PC-3 (cell line): ENCODE measurements at regions not wholly inside any gene's neighbourhood (a gene's known extent, or its start where the extent isn't known, plus 50 kb on each side); places are given as distances from the start of the nearest gene placed in this dataset.

Source experiments
- ATAC-seq: fragments of 200-7000 bp; cut with Tn5 transposase; 2 replicates; pipeline ENCODE4 v1.9.1; 2020; ENCODE audit warnings: mild to moderate bottlenecking, moderate library complexity
- BruUV-seq: library from RNA; stranded (reverse); fragments of 400-500 nt; replicated peaks from 2 replicates; lab custom pipeline; 2021; lab: Mats Ljungman, UMichigan
- CTCF ChIA-PET: fragments of 300-600 bp; sonication (Branson Sonifier 250); formaldehyde crosslinking; loops from one replicate; lab custom pipeline; 2022; ENCODE audit warnings: antibody characterized with exemption; lab: Charles Lee
- POLR2A ChIA-PET: fragments of 300-600 bp; sonication (Branson Sonifier 250); formaldehyde crosslinking; loops from one replicate; lab custom pipeline; 2022; ENCODE audit warnings: antibody characterized with exemption; ENCODE audit not compliant: unreplicated experiment; lab: Charles Lee
- DNase-seq: peaks from one replicate; pipeline ENCODE4 v3.0.0-alpha.2; 2015
- H2AFZ ChIP-seq: fragments of 300-600 bp; sonication (generic); 2 replicates; pipeline ENCODE4 v1.6.0; 2016; ENCODE audit warnings: antibody characterized with exemption, low read length
- H3F3A ChIP-seq: fragments of 300-600 bp; sonication (generic); one replicate; pipeline ENCODE4 v1.6.0; 2017; ENCODE audit warnings: antibody characterized with exemption, low read length, control low read depth, mild to moderate bottlenecking; ENCODE audit not compliant: unreplicated experiment
- H3K27ac ChIP-seq: fragments of 300-600 bp; sonication (generic); 2 replicates; pipeline ENCODE4 v1.5.1; 2016; ENCODE audit warnings: mild to moderate bottlenecking, low read length
- H3K27me3 ChIP-seq: fragments of 300-600 bp; sonication (generic); 2 replicates; pipeline ENCODE4 v1.6.1; 2016; ENCODE audit warnings: low read length, mixed read lengths
- H3K36me3 ChIP-seq: fragments of 300-600 bp; sonication (generic); 2 replicates; pipeline ENCODE4 v1.6.1; 2016; ENCODE audit warnings: low read depth, mixed run types, low read length, mixed read lengths
- H3K4me1 ChIP-seq: fragments of 300-600 bp; sonication (generic); 2 replicates; pipeline ENCODE4 v1.5.1; 2016; ENCODE audit warnings: low read length; ENCODE audit not compliant: insufficient read depth
- H3K4me2 ChIP-seq: fragments of 300-600 bp; sonication (generic); 2 replicates; pipeline ENCODE4 v1.6.0; 2016; ENCODE audit warnings: low read length
- H3K4me3 ChIP-seq: fragments of 300-600 bp; sonication (generic); 2 replicates; pipeline ENCODE4 v1.5.1; 2016; ENCODE audit warnings: mild to moderate bottlenecking, low read length, mixed read lengths
- H3K79me2 ChIP-seq: fragments of 300-600 bp; sonication (generic); 2 replicates; pipeline ENCODE4 v1.6.1; 2017; ENCODE audit warnings: low read length, mixed read lengths
- H3K9ac ChIP-seq: fragments of 300-600 bp; sonication (generic); 2 replicates; pipeline ENCODE4 v1.6.0; 2016; ENCODE audit warnings: mild to moderate bottlenecking, low read length
- H3K9me2 ChIP-seq: fragments of 300-600 bp; sonication (generic); replicated peaks from 2 replicates; pipeline ENCODE4 v1.6.1; 2016; ENCODE audit warnings: mixed run types, low read length, mixed read lengths
- H3K9me3 ChIP-seq: fragments of 300-600 bp; sonication (generic); 2 replicates; pipeline ENCODE4 v1.6.1; 2016; ENCODE audit warnings: low read length, mixed read lengths
- H4K20me1 ChIP-seq: fragments of 300-600 bp; sonication (generic); 2 replicates; pipeline ENCODE4 v1.6.1; 2016; ENCODE audit warnings: low read length, mixed read lengths
- CTCF ChIP-seq: fragments of 300-600 bp; sonication (generic); conservative IDR thresholded peaks from 2 replicates; pipeline ENCODE4 v1.5.1; 2017; ENCODE audit warnings: antibody characterized with exemption, low read depth, mild to moderate bottlenecking, low read length
- EZH2 ChIP-seq: fragments of 300-600 bp; sonication (generic); IDR thresholded peaks from one replicate; pipeline ENCODE4 v1.6.1; 2017; ENCODE audit warnings: antibody characterized with exemption, mild to moderate bottlenecking, low read length; ENCODE audit not compliant: unreplicated experiment
- EZH2phosphoT487 ChIP-seq: fragments of 300-600 bp; sonication (generic); IDR thresholded peaks from 2 replicates; pipeline ENCODE4 v1.6.1; 2018; ENCODE audit warnings: mild to moderate bottlenecking, antibody characterized with exemption, low read length, borderline replicate concordance
- intact Hi-C: fragments of 100-400 bp; cut with micrococcal nuclease; formaldehyde crosslinking; loops from 2 replicates; pipeline ENCODE4 v1.9.0; 2023

GRCh38 chr6:170074907-170075306, 216.0 kb downstream of the DLL1 start:
- intact Hi-C loops: no loop called here
- DNase-seq (no peak), ATAC-seq (no peak)
- no peaks in the 10 kb centered on the region for H3K36me3 ChIP-seq
- H2AFZ ChIP-seq: no peak overlapping the region
- no peaks in the 10 kb centered on the region for H3K9me3 ChIP-seq
- peaks cover 8% of the 10 kb centered on the region; the same call in 1 of the 2 replicates for H3K27me3 ChIP-seq
- H3K4me1 ChIP-seq: no peaks in the 10 kb centered on the region
- H3F3A ChIP-seq: no peaks in the 10 kb centered on the region
- H3K27ac ChIP-seq: no peak overlapping the region
- no TSS peak for BruUV-seq
- H3K79me2 ChIP-seq: no peaks in the 10 kb centered on the region
- H3K4me3 ChIP-seq: no peak overlapping the region
- no peak overlapping the region for H3K9ac ChIP-seq
- CTCF ChIA-PET: no interaction called here
- POLR2A ChIA-PET: no interaction called here
- H3K9me2 ChIP-seq: no peaks in the 10 kb centered on the region
- no peaks in the 10 kb centered on the region for H4K20me1 ChIP-seq
- TF ChIP-seq EZH2phosphoT487 (no peak), CTCF (no peak), EZH2 (no peak)
- no peak overlapping the region for H3K4me2 ChIP-seq

GRCh38 chr6:170074435-170074834, 216.4 kb downstream of the DLL1 start:
- Histone ChIP-seq H4K20me1 (no peaks in the 10 kb centered on the region), H3K9ac (no peak overlapping the region), H3K27ac (no peak overlapping the region), H3K36me3 (no peaks in the 10 kb centered on the region), H3K9me3 (no peaks in the 10 kb centered on the region), H3F3A (no peaks in the 10 kb centered on the region), H3K4me2 (no peak overlapping the region), H3K27me3 (peaks cover 13% of the 10 kb centered on the region; the same call in 1 of the 2 replicates), H3K9me2 (no peaks in the 10 kb centered on the region), H3K79me2 (no peaks in the 10 kb centered on the region), H2AFZ (no peak overlapping the region), H3K4me3 (no peak overlapping the region), H3K4me1 (no peaks in the 10 kb centered on the region)
- DNase-seq (no peak), ATAC-seq (no peak)
- ChIA-PET POLR2A (no interaction called here), CTCF (no interaction called here)
- intact Hi-C loops: no loop called here
- no peak for TF ChIP-seq EZH2phosphoT487
- TF ChIP-seq EZH2: no peak
- TF ChIP-seq CTCF: no peak
- no TSS peak for BruUV-seq

- TF ChIP-seq EZH2phosphoT487 (no peak), CTCF (no peak), EZH2 (no peak)
- no peaks in the 10 kb centered on the region for H3K79me2 ChIP-seq
- no TSS peak for BruUV-seq
- H3K27me3 ChIP-seq: peaks cover 17% of the 10 kb centered on the region; the same call in 1 of the 2 replicates
- no peaks in the 10 kb centered on the region for H3F3A ChIP-seq
- no peaks in the 10 kb centered on the region for H3K9me2 ChIP-seq
- no peak for ATAC-seq
- ChIA-PET CTCF (no interaction called here), POLR2A (no interaction called here)
- no peak overlapping the region for H3K27ac ChIP-seq
- no peaks in the 10 kb centered on the region for H3K36me3 ChIP-seq
- H3K4me1 ChIP-seq: no peaks in the 10 kb centered on the region
- H3K4me3 ChIP-seq: no peak overlapping the region
- H4K20me1 ChIP-seq: no peaks in the 10 kb centered on the region
- H3K9me3 ChIP-seq: no peaks in the 10 kb centered on the region
- H3K4me2 ChIP-seq: no peak overlapping the region
- intact Hi-C loops: no loop called here
- no peak overlapping the region for H3K9ac ChIP-seq
- DNase-seq: no peak
- no peak overlapping the region for H2AFZ ChIP-seq
Measured at GRCh38 chr6:170073846-170074245, 217.0 kb downstream of the DLL1 start.
